ENCODE measurements at regions not wholly inside any gene's neighbourhood (a gene's known extent, or its start where the extent isn't known, plus 50 kb on each side); places are given as distances from the start of the nearest gene placed in this dataset.
"Not testable (repeated sequence)": the region's sequence is repeated elsewhere in the genome, so short reads cannot be mapped to it uniquely, and the experiment has no call there.

DNA sequence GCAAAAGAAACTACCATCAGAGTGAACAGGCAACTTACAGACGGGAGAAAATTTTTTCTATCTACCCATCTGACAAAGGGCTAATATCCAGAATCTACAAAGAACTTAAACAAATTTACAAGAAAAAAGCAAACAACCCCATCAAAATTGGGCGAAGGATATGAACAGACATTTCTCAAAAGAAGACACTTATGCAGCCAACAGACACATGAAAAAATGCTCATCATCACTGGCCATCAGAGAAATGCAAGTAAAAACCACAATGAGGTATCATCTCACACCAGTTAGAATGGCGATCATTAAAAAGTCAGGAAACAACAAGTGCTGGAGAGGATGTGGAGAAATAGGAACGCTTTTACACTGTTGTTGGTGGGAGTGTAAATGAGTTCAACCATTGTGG, 206.6 kb upstream of the HTR1E start:
- DNase-seq, result not testable (repeated sequence)

DNA sequence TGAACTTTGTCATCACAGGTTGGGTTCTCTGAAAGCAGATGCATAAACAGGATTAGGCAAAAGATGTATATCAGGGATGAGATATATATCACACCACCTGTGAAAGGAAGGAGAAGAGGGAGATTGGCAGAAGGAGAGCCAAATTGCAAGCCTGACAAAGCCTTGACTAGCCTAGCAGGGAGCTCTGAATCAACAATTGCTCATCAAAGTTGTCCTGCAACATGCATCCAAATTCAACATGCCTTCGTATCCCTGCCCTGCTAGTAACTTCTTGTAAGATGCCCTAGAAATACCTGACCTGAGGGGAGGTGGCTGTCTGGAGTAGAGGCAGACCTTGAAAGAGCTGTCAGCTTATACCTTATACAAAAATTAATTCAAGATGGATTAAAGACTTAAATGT, 207.1 kb upstream of the HTR1E start:
- DNase-seq, result no peak

- DNase-seq, result no peak
These were observed 208.4 kb upstream of the HTR1E start for GRCh38 chr6:86728976-86729375.

GRCh38 chr6:86724695-86725094, 212.6 kb upstream of the HTR1E start:
- no peak for DNase-seq

GRCh38 chr6:86723729-86724128, 213.6 kb upstream of the HTR1E start:
- no peak for DNase-seq

- no peak for DNase-seq
These were observed 214.2 kb upstream of the HTR1E start for GRCh38 chr6:86723151-86723550.

DNA sequence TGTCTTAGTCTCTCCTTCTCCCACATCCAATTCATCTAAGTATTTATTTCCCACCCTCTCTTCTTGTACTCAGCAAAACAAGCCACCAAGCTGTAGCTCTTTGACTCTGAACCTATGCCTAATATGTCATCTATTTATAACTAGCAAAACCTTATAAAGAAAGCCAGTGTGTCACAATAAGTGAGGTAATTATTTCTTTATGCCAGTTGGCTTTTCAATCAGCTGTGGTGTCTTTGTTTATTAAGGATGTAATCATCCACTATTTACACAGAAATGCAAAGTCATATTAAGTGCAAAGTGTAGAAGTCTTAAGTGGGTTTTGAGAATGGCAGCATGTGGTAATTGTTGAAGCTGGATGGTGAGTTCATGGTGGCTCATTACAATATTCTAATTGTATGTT, 215.2 kb upstream of the HTR1E start:
- no peak for DNase-seq

DNA sequence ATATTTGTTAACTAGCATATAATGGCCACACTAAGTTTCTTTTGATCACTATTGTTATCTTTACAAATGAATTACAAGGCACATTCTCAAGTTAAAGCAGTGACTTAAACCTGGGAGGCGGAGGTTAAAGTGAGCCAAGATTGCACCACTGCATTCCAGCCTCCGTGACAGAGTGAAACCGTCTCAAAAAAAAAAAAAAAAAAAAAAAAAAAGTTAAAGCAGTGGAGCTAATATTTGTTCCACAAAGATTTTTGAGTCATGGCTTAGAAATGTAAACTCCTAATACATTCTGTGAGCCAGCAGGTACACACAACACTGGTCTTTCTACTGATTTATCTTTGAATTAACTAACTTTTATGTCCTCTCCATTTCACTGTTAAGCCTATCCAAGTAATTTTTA, 221.7 kb upstream of the HTR1E start:
- no peak for DNase-seq

GRCh38 chr6:86712039-86712438, 225.3 kb upstream of the HTR1E start:
- no peak for DNase-seq

DNA sequence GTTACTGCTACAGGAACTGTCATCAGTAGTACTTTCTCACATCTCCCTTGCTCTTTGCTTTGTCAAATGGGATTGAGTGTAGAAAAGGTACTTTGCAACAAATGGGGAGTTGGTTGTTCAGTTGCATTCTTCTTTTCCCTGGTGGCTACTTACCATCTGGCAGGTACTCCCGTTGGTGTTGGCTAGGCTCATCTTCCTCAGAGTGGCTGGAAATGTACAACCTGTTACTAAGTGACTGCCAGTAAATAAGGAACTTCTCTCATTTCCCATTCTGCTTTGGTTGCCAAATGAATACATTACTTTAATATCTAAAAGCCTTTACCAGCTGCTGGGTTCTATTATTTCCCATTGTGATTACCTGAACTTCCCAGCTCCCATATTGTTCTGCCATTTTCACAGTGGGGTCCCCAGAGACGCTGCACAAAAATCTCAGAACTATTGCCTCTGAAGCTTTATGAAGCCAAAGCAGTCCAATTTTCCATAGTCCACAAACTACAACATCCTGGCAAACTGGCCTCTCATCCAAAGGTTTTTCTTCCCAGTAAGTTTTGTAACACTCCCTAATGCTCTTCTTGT, 229.7 kb upstream of the HTR1E start:
- DNase-seq, result no peak

GRCh38 chr6:86706449-86706848, 230.9 kb upstream of the HTR1E start:
- no peak for DNase-seq

- DNase-seq, result not testable (repeated sequence)
These were observed 236.1 kb upstream of the HTR1E start for GRCh38 chr6:86701228-86701627.

DNA sequence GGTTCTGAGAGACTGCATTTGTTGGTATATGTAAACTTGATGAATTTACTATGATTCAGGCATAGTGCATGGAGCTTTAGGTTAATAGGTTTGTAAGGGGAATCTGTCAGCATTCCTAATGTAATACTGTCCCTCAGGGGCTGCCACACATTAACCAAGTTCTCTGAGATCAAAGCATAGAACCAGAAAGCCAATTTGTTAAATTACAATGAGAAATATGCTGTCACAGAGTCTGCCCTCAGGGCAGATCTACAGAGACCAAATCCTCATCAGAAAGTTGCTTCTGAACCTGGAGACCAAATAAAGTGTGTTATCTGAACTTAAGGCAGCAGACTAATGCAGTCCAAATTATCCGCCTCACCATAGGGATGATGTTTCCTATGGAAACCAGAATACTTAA, 250.8 kb upstream of the HTR1E start:
- no peak for DNase-seq

DNA sequence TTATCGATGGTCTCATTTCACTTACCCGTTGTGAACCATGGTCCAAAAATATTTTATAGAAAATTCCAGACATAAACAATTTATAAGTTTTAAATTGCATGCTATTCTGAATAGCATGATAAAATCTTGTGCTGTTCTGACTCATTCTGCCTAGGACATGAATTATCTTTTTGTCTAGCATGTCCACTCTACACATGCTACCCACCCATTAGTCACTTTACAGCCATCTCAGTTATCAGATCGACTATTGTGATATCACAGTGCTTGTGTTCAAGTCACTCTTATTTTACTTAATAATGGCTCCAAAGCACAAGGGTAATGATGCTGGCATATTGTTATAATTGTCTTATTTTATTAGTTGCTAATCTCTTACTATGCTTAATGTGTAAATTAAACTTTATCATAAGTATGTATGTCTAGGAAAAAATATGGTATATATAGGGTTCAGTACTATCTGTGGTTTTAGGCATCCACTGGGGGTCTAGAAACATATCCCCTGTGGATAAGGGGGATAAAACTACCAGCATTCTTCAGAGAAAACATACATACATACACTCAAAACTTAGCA, 252.0 kb upstream of the HTR1E start:
- DNase-seq, result no peak

GRCh38 chr6:86683132-86683908, 254.0 kb upstream of the HTR1E start:
- DNase-seq, result no peak

GRCh38 chr6:86682297-86682696, 255.0 kb upstream of the HTR1E start:
- no peak for DNase-seq

GRCh38 chr6:86681140-86681539, 256.2 kb upstream of the HTR1E start:
- not testable (repeated sequence) for DNase-seq

- DNase-seq, result not testable (repeated sequence)
These were observed 265.2 kb upstream of the HTR1E start for GRCh38 chr6:86672125-86672524.

DNA sequence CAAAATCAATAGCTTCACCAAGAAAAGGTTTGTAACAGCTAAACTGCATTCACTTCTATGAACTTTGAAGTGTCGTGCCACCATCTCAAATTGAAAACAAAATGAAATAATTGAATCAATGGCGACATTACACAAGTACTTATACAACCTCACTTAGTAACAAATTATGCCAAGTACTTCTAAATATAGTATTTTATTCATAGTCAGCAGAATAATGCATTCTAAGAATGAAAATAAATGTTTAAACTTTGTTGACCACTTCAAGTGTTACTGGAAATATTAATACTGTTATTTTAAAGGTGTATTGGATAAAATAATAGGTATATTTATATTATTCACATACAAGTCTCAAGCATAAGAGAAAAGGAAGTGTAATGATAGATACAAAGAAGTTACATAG, 280.1 kb upstream of the HTR1E start:
- DNase-seq, result no peak

DNA sequence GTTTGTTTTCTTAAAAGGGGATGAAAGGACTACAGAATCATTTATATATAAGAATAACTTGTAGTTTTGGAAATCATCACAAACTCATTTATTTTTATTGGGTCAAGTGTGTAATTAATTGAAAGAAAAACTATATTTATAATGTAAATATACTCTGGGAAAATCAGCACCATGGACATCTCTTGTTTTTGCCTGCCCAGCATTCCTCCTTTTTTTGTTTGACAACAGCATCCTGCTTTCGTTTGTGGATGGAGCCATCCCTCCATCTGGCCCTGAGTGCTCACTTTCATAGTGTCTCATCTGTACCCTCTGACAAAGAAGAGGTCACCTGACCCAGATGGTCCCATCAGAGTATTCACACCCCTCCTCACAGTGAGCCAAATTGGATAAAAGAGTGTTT, 308.2 kb upstream of the HTR1E start:
- DNase-seq, result no peak

DNA sequence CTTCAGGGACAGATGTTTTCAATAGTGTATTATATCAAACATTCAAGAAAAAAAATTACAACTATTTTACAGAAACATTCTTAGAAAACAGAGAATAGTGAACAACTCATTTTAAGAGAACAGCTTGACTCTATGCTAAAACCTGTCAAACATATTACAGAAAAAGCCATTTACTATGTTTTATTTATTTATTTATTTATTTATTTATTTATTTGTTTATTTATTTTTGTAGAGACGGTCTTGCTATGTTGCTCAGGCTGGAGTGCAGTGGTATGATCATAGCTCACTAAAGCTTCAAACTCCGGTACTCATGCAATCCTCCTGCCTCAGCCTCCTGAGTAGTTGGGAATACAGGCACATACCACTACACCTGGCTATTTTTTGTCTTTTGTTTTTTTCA, 317.9 kb upstream of the HTR1E start:
- no peak for DNase-seq

GRCh38 chr6:86615299-86615698, 322.0 kb upstream of the HTR1E start:
- DNase-seq, result no peak

- DNase-seq, result no peak
These were observed 327.6 kb upstream of the HTR1E start for GRCh38 chr6:86609549-86610388.

- not testable (repeated sequence) for DNase-seq
These were observed 334.0 kb upstream of the HTR1E start for GRCh38 chr6:86603364-86603763.
